ENCODE measurements at regions not wholly inside any gene's neighbourhood (a gene's known extent, or its start where the extent isn't known, plus 50 kb on each side); places are given as distances from the start of the nearest gene placed in this dataset.
A peak's percentile ranks its signal among the peaks of the same experiment; 100 is the strongest.

DNA sequence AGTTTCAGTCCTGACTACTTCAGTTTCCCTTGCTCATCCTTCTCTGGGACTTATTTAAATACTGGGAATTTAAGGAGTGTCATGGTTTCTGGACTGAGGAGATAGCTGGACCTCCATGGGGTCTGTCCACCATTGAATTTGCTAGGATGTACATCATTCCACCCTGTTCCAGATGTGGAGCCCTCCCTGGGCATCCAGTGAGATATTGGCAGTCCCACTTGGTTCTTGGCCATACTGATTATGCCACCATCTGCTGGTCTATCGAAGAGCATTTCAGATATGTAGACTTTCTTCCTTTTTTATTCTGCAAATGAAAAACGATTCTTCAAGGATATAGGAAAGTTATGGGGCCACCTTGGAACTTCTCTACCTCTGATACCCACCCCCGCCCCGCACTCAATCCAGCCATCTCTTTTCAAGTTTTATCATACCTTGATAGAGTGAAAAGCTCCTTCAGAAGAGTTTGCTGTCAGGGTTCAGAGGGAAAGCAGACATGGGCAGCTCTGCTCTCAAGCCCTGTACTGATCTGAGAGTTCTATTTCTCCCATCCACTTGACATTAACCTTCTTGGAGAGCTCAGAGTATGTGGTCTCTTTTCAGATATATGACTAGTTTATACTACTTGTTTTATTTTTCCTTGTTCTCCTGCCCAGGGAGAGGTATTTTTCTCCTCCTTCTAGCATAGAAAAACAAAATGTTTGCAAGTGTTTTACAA is 490.7 kb upstream of the SGCD start:
- no peak overlapping the region for H3K4me3 ChIP-seq (ENCODE audit: low read depth, low read length)
- TF ChIP-seq, protein P1, sequence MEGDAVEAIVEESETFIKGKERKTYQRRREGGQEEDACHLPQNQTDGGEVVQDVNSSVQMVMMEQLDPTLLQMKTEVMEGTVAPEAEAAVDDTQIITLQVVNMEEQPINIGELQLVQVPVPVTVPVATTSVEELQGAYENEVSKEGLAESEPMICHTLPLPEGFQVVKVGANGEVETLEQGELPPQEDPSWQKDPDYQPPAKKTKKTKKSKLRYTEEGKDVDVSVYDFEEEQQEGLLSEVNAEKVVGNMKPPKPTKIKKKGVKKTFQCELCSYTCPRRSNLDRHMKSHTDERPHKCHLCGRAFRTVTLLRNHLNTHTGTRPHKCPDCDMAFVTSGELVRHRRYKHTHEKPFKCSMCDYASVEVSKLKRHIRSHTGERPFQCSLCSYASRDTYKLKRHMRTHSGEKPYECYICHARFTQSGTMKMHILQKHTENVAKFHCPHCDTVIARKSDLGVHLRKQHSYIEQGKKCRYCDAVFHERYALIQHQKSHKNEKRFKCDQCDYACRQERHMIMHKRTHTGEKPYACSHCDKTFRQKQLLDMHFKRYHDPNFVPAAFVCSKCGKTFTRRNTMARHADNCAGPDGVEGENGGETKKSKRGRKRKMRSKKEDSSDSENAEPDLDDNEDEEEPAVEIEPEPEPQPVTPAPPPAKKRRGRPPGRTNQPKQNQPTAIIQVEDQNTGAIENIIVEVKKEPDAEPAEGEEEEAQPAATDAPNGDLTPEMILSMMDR (IDR thresholded peaks at IDR 0.05; ENCODE audit: insufficient read depth, low read depth, low read length, missing control alignments) = no peak
- no peak for DNase-seq (ENCODE audit: low read depth)

DNA sequence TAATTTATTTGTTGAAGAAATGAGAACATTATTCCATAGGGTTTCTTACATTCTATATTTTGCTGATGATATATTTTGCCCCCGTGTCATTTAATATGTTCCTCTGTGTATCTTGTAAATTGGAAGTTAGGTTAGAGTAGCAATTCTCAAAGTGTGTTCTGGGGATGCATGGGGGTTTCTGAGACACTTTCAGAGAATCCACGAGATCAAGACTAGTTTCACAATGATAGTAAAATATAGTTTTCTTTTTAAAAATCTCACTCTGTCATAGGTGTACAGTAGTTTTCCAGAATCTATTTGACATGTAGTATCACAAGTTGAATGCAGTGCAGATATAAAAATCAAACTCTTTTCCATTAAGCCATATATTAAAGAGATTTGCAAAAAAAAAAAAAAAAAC is 488.6 kb upstream of the SGCD start:
- TF ChIP-seq, protein P1 (IDR thresholded peaks at IDR 0.05; ENCODE audit: insufficient read depth, low read depth, low read length, missing control alignments) = no peak
- H3K4me3 ChIP-seq (ENCODE audit: low read depth, low read length) = no peak overlapping the region
- DNase-seq (ENCODE audit: low read depth) = no peak

DNA sequence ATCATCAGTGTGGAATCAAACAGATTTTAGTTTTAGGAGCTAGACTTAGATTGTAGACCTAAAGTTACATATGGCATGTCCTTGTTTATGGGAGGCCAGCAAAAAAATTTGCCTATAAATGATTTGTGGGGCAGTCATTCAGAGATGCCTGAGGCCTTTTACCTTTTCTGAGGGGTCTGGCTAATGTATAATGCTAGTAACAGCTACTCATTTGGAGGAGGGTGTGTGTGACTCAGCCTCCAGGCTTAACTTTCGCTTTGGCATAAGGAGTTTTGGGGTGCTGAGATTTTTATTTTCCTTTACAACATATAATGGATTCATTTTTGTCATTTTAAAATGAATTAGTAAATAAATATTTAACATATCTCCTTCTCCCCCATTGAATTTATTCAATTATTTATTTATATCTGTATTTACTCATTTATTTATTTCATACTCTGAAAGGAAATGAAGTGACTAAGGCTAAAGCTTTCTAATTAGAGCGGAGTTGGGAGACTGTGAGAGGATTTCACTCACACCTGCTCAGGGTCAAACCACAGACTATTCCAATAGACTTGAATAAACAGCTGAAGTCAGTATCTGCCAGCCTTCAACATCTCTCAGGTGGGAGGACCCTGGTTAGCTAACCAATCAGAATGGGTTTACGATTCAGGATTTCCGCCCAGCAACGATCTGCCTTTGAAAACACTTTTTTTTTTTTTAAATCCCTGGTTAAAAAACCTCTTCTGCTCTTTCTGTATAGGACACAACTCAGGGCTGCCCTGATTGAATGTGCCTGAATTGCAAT is 487.5 kb upstream of the SGCD start:
- TF ChIP-seq, protein P1 (IDR thresholded peaks at IDR 0.05; ENCODE audit: insufficient read depth, low read depth, low read length, missing control alignments) = no peak
- no peak overlapping the region for H3K4me3 ChIP-seq (ENCODE audit: low read depth, low read length)
- peak; percentile 12 for DNase-seq (ENCODE audit: low read depth)

DNA sequence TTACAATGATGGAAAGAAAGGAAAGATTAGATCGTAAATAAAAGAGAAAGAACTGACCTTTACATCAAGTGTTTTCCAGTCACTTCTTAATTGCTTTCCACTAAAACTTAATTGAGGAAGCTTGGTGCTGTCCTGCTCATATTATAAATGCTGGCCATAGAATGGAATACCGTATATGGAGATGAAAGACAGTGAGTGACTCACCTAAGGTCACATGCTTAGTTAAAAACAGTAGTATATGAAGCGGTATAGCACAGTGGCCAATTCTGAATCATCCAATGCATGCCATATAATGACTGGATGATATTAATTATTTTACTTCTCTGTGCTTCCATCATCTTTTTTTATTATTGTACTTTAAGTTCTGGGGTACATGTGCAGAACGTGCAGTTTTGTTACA is 482.4 kb upstream of the SGCD start:
- TF ChIP-seq, protein P1 (IDR thresholded peaks at IDR 0.05; ENCODE audit: insufficient read depth, low read depth, low read length, missing control alignments) = no peak
- H3K4me3 ChIP-seq (ENCODE audit: low read depth, low read length) = no peak overlapping the region
- no peak for DNase-seq (ENCODE audit: low read depth)

DNA sequence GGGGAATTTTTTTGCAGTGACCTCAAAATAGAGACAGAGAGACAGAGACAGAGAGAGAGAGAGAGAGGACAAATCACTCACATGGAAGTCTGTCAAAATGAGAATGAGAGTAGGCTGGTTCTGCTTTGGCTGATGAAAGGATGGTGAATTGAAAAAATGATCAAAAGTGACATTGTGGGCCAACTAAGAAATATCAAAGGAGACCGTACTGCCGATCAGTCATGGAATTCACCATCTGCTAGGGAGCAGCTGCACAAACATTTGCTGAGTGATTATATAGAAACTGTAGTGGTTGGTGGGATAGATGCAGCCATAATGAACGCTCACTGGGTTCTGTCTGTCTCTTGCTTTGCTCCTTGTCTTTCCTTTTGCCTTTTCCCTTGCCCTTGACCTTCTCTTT is 476.6 kb upstream of the SGCD start:
- H3K4me3 ChIP-seq (ENCODE audit: low read depth, low read length) = no peak overlapping the region
- DNase-seq (ENCODE audit: low read depth) = no peak
- TF ChIP-seq, protein P1 (IDR thresholded peaks at IDR 0.05; ENCODE audit: insufficient read depth, low read depth, low read length, missing control alignments) = no peak

DNA sequence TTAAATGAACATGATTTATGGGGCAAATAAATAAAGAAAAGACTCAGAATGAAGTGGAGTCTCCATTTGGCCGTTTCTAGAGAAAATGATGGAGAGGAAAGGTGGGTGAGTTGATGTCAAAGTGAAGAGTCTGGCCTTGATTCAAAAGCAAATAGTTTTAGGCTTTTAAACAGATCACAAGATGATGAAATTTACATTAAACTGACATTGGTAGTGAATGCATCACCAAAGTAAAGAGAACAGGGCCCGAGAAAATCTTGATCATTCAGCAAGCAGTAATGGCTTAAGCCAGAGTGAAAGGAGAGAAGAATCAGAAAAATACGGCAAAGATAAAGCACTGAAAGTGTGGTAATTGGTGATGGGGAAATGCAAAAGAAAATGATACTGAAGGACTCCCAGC is 460.0 kb upstream of the SGCD start:
- TF ChIP-seq, protein P1 (IDR thresholded peaks at IDR 0.05; ENCODE audit: insufficient read depth, low read depth, low read length, missing control alignments) = no peak
- DNase-seq (ENCODE audit: low read depth) = no peak
- H3K4me3 ChIP-seq (ENCODE audit: low read depth, low read length) = no peak overlapping the region

Measured in GM12865 (cell line).